Fibroblast of lung (primary cell): ENCODE measurements at regions not wholly inside any gene's neighbourhood (a gene's known extent, or its start where the extent isn't known, plus 50 kb on each side); places are given as distances from the start of the nearest gene placed in this dataset.

Experiments
- DNase-seq, 2 donors: peaks; one replicate each; pipeline versions ENCODE4 v3.0.0 to v3.0.0-alpha.2; 2010; ENCODE audit warnings: low read depth in 2 of 2
- H2AFZ ChIP-seq: 2 replicates; pipeline ENCODE4 v1.5.1; 2012; ENCODE audit warnings: low read length, control low read depth, inconsistent platforms
- H3K27ac ChIP-seq: 2 replicates; pipeline ENCODE4 v1.5.1; 2011; ENCODE audit warnings: low read length, control low read depth; ENCODE audit not compliant: insufficient read depth
- H3K27me3 ChIP-seq: 2 replicates; pipeline ENCODE4 v1.5.1; 2011; ENCODE audit warnings: mild to moderate bottlenecking, low read length; ENCODE audit not compliant: control insufficient read depth, insufficient read depth
- H3K36me3 ChIP-seq: 2 replicates; pipeline ENCODE4 v1.5.1; 2011; ENCODE audit warnings: low read length; ENCODE audit not compliant: control insufficient read depth, insufficient read depth
- H3K4me1 ChIP-seq: 2 replicates; pipeline ENCODE4 v1.5.1; 2011; ENCODE audit warnings: low read length; ENCODE audit not compliant: control insufficient read depth, insufficient read depth; ENCODE audit errors: extremely low read depth
- H3K4me2 ChIP-seq: 2 replicates; pipeline ENCODE4 v1.5.1; 2011; ENCODE audit warnings: low read length, control low read depth; ENCODE audit not compliant: insufficient read depth; ENCODE audit errors: extremely low read depth
- H3K4me3 ChIP-seq, 4 experiments: fragments of 200-600 bp in 1 of 4; sonication (generic) in 1 of 4; replicated peaks in 1 of 4; 2 replicates each; pipeline ENCODE4 v1.5.1; 2011 to 2016; ENCODE audit warnings: low read length in 4 of 4, low read depth in 3 of 4, mild to moderate bottlenecking in 3 of 4, control low read depth in 2 of 4, inconsistent platforms in 1 of 4, mixed read lengths in 1 of 4; ENCODE audit not compliant: insufficient read depth in 1 of 4; ENCODE audit errors: control extremely low read depth in 1 of 4
- H3K79me2 ChIP-seq: 2 replicates; pipeline ENCODE4 v1.5.1; 2012; ENCODE audit warnings: mild to moderate bottlenecking, low read length, inconsistent platforms; ENCODE audit not compliant: control insufficient read depth, insufficient read depth
- H3K9ac ChIP-seq: 2 replicates; pipeline ENCODE4 v1.5.1; 2011; ENCODE audit warnings: mild to moderate bottlenecking, low read length, control low read depth; ENCODE audit not compliant: insufficient read depth
- H3K9me3 ChIP-seq: 2 replicates; pipeline ENCODE4 v1.5.1; 2012; ENCODE audit warnings: low read depth, low read length; ENCODE audit not compliant: control insufficient read depth, insufficient read depth
- H4K20me1 ChIP-seq: 2 replicates; pipeline ENCODE4 v1.5.1; 2011; ENCODE audit warnings: low read length; ENCODE audit not compliant: control insufficient read depth, insufficient read depth; ENCODE audit errors: extremely low read depth
- EZH2 ChIP-seq: IDR thresholded peaks from 2 replicates; pipeline ENCODE4 v1.5.1; 2012; ENCODE audit warnings: low read length, control low read depth, mild to moderate bottlenecking; ENCODE audit errors: missing control alignments
- TF ChIP-seq, protein P1 (sequence below), 2 donors: IDR thresholded peaks in 1 of 2; conservative IDR thresholded peaks in 1 of 2; 1 replicate in 1 of 2; 2 replicates in 1 of 2; pipeline ENCODE4 v1.5.1; 2011 to 2012; ENCODE audit warnings: low read length in 2 of 2, control low read depth in 1 of 2, inconsistent platforms in 1 of 2, low read depth in 1 of 2, mild to moderate bottlenecking in 1 of 2

- H3K9ac ChIP-seq, result no peak overlapping the region
- no peak overlapping the region for H3K4me2 ChIP-seq
- no peak for TF ChIP-seq EZH2
- TF ChIP-seq, protein P1, sequence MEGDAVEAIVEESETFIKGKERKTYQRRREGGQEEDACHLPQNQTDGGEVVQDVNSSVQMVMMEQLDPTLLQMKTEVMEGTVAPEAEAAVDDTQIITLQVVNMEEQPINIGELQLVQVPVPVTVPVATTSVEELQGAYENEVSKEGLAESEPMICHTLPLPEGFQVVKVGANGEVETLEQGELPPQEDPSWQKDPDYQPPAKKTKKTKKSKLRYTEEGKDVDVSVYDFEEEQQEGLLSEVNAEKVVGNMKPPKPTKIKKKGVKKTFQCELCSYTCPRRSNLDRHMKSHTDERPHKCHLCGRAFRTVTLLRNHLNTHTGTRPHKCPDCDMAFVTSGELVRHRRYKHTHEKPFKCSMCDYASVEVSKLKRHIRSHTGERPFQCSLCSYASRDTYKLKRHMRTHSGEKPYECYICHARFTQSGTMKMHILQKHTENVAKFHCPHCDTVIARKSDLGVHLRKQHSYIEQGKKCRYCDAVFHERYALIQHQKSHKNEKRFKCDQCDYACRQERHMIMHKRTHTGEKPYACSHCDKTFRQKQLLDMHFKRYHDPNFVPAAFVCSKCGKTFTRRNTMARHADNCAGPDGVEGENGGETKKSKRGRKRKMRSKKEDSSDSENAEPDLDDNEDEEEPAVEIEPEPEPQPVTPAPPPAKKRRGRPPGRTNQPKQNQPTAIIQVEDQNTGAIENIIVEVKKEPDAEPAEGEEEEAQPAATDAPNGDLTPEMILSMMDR (conservative IDR thresholded peaks at IDR 0.05 in 1 of 2, IDR thresholded peaks at IDR 0.05 in 1 of 2; ENCODE audit: low read depth in 1 of 2, low read length in 2 of 2), result no peak
- H3K27me3 ChIP-seq, result no peaks in the 10 kb centered on the region
- no peak overlapping the region for H3K4me3 ChIP-seq
- H3K36me3 ChIP-seq, result no peaks in the 10 kb centered on the region
- H3K27ac ChIP-seq, result no peak overlapping the region
- H3K79me2 ChIP-seq, result no peaks in the 10 kb centered on the region
- peak in 1 of 2 donors; percentile 23 for DNase-seq
- no peaks in the 10 kb centered on the region for H4K20me1 ChIP-seq
- H2AFZ ChIP-seq, result no peak overlapping the region
- no peaks in the 10 kb centered on the region for H3K9me3 ChIP-seq
- peaks cover 2% of the 10 kb centered on the region for H3K4me1 ChIP-seq
Measured at GRCh38 chr6:163937071-163937470, 522.6 kb downstream of the QKI start.

DNA sequence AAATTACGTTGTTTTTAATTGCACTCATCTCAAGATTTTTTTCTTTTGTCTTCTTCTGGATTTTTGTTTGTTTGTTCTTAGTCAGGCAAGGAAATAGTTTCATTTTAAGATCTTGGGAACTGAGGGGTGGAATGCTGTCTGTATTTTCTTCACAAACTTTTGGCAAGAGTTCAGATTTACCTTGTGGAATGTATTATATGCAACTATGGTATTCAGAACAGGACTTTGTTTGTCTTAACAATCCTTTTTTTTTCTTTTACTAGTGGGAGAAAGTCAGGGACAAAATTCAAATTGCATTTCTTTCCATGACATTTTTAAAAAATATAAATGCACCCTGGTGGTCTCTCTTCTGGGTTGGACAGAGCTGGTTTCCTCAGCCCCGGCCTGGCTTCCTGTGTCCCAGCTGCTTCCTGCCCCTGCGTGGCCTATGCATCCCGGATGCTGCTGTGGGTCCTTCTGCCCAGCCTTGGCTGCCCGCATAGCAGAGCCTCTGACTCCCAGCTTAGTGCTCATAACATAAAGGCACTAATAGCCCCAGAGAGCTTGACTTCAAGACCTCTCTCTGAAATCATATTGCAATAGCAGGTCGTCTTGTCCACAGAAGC lies 520.7 kb downstream of the QKI start:
- Histone ChIP-seq H3K4me3 (no peak overlapping the region), H3K27ac (no peak overlapping the region), H4K20me1 (no peaks in the 10 kb centered on the region), H3K27me3 (no peaks in the 10 kb centered on the region), H3K9ac (no peak overlapping the region), H3K9me3 (no peaks in the 10 kb centered on the region), H3K4me2 (no peak overlapping the region), H3K4me1 (no peaks in the 10 kb centered on the region), H3K79me2 (no peaks in the 10 kb centered on the region), H2AFZ (no peak overlapping the region), H3K36me3 (no peaks in the 10 kb centered on the region)
- DNase-seq, result peak in 1 of 2 donors; percentile 42
- TF ChIP-seq, protein P1 (conservative IDR thresholded peaks at IDR 0.05 in 1 of 2, IDR thresholded peaks at IDR 0.05 in 1 of 2; ENCODE audit: low read depth in 1 of 2, low read length in 2 of 2), result no peak
- no peak for TF ChIP-seq EZH2

DNA sequence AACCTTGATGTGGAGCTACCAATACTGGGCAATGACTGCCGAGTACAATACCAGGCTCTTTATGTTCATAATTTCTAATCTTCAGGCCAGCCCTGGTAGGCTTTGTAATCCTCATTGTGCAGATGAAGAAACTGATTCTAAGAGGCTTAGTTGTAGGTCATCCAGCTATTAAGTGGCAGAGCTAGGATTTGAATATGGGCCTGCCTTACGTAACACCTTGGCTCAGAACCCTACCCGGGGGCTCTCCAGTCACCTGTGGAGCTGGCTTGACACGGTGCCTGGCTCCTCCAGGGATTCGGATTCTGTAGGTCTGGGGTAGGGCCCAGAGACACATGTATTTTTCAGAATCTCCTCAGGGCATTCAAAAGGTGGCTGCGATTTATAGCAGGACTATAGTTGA lies 515.5 kb downstream of the QKI start:
- Histone ChIP-seq H3K9me3 (no peaks in the 10 kb centered on the region), H3K27me3 (no peaks in the 10 kb centered on the region), H3K4me3 (no peak overlapping the region), H3K4me1 (no peaks in the 10 kb centered on the region), H2AFZ (no peak overlapping the region), H3K36me3 (no peaks in the 10 kb centered on the region), H3K4me2 (no peak overlapping the region), H3K79me2 (no peaks in the 10 kb centered on the region), H4K20me1 (no peaks in the 10 kb centered on the region), H3K9ac (no peak overlapping the region), H3K27ac (no peak overlapping the region)
- TF ChIP-seq, protein P1 (conservative IDR thresholded peaks at IDR 0.05 in 1 of 2, IDR thresholded peaks at IDR 0.05 in 1 of 2; ENCODE audit: low read depth in 1 of 2, low read length in 2 of 2), result no peak
- TF ChIP-seq EZH2, result no peak
- DNase-seq, result no peak
